ENCODE measurements at regions not wholly inside any gene's neighbourhood (a gene's known extent, or its start where the extent isn't known, plus 50 kb on each side); places are given as distances from the start of the nearest gene placed in this dataset.

- H2BK15ac ChIP-seq (replicated peaks; ENCODE audit: low read depth) = no peak overlapping the region
- H3K79me1 ChIP-seq (ENCODE audit: low read length) = no peaks in the 10 kb centered on the region
- WGBS (ENCODE audit: extremely low coverage, insufficient coverage, low lambda C conversion rate) = no CpG with 5 or more reads among the region's 23 CpGs
- no peaks in the 10 kb centered on the region for H3K27me3 ChIP-seq (ENCODE audit: insufficient read depth, low read length, poor library complexity)
- H4K8ac ChIP-seq (ENCODE audit: low read depth, low read length) = no peak overlapping the region
- no peak overlapping the region for H3K4me3 ChIP-seq (ENCODE audit: low read length)
- no peak overlapping the region for H3K18ac ChIP-seq (ENCODE audit: low read length)
- H3K4me2 ChIP-seq (ENCODE audit: low read length) = no peak overlapping the region
- no peak overlapping the region for H3K4ac ChIP-seq (ENCODE audit: low read depth, low read length)
- H2BK5ac ChIP-seq (ENCODE audit: low read length) = no peak overlapping the region
- H3K4me1 ChIP-seq (ENCODE audit: control insufficient read depth, low read depth, low read length) = peaks cover 2% of the 10 kb centered on the region
- H3K27ac ChIP-seq (ENCODE audit: low read depth, low read length) = no peak overlapping the region
- H3K79me2 ChIP-seq (ENCODE audit: control insufficient read depth, insufficient read depth, low read length) = no peaks in the 10 kb centered on the region
- H3K23ac ChIP-seq (ENCODE audit: low read length) = no peak overlapping the region
- no peak overlapping the region for H4K5ac ChIP-seq (ENCODE audit: low read length)
- no peaks in the 10 kb centered on the region for H3K36me3 ChIP-seq (ENCODE audit: control insufficient read depth, insufficient read depth, low read length)
- no peak overlapping the region for H3K9ac ChIP-seq (ENCODE audit: low read length)
- H3K56ac ChIP-seq (ENCODE audit: low read length) = peak overlapping the region; percentile 30
- no peak overlapping the region for H2AK5ac ChIP-seq (ENCODE audit: low read length)
- H2BK120ac ChIP-seq (ENCODE audit: low read depth, low read length) = no peak overlapping the region
- no peak for DNase-seq
Measured at GRCh38 chr18:47594621-47595086, 335.8 kb downstream of the SMAD2 start.

GRCh38 chr18:47593744-47594472, 336.6 kb downstream of the SMAD2 start:
- H3K4me3 ChIP-seq (ENCODE audit: low read length) = no peak overlapping the region

GRCh38 chr18:47591429-47591828, 339.0 kb downstream of the SMAD2 start:
- Histone ChIP-seq H3K4me3 (ENCODE audit: low read length) (no peak overlapping the region), H3K18ac (ENCODE audit: low read length) (no peak overlapping the region), H3K23ac (ENCODE audit: low read length) (no peak overlapping the region), H3K79me1 (ENCODE audit: low read length) (no peaks in the 10 kb centered on the region), H3K56ac (ENCODE audit: low read length) (no peak overlapping the region), H2BK15ac (replicated peaks; ENCODE audit: low read depth) (no peak overlapping the region), H3K79me2 (ENCODE audit: control insufficient read depth, insufficient read depth, low read length) (no peaks in the 10 kb centered on the region), H4K8ac (ENCODE audit: low read depth, low read length) (no peak overlapping the region), H3K4me2 (ENCODE audit: low read length) (no peak overlapping the region), H3K4me1 (ENCODE audit: control insufficient read depth, low read depth, low read length) (peaks cover 2% of the 10 kb centered on the region), H3K36me3 (ENCODE audit: control insufficient read depth, insufficient read depth, low read length) (no peaks in the 10 kb centered on the region), H4K5ac (ENCODE audit: low read length) (no peak overlapping the region), H3K4ac (ENCODE audit: low read depth, low read length) (no peak overlapping the region), H2BK5ac (ENCODE audit: low read length) (no peak overlapping the region), H3K27ac (ENCODE audit: low read depth, low read length) (no peak overlapping the region), H3K9ac (ENCODE audit: low read length) (no peak overlapping the region), H2BK120ac (ENCODE audit: low read depth, low read length) (no peak overlapping the region), H2AK5ac (ENCODE audit: low read length) (no peak overlapping the region), H3K27me3 (ENCODE audit: insufficient read depth, low read length, poor library complexity) (no peaks in the 10 kb centered on the region)
- no CpG with 5 or more reads among the region's 3 CpGs for WGBS (ENCODE audit: extremely low coverage, insufficient coverage, low lambda C conversion rate)
- no peak for DNase-seq

More at GRCh38 chr18:47593744-47594472, 336.6 kb downstream of the SMAD2 start:
- Histone ChIP-seq H2AK5ac (ENCODE audit: low read length) (no peak overlapping the region), H2BK15ac (replicated peaks; ENCODE audit: low read depth) (no peak overlapping the region), H2BK5ac (ENCODE audit: low read length) (no peak overlapping the region), H3K79me2 (ENCODE audit: control insufficient read depth, insufficient read depth, low read length) (no peaks in the 10 kb centered on the region), H3K4ac (ENCODE audit: low read depth, low read length) (no peak overlapping the region), H3K23ac (ENCODE audit: low read length) (no peak overlapping the region), H3K18ac (ENCODE audit: low read length) (no peak overlapping the region), H3K4me2 (ENCODE audit: low read length) (no peak overlapping the region), H3K36me3 (ENCODE audit: control insufficient read depth, insufficient read depth, low read length) (no peaks in the 10 kb centered on the region), H3K4me1 (ENCODE audit: control insufficient read depth, low read depth, low read length) (peaks cover 2% of the 10 kb centered on the region), H4K5ac (ENCODE audit: low read length) (no peak overlapping the region), H4K8ac (ENCODE audit: low read depth, low read length) (no peak overlapping the region), H3K27ac (ENCODE audit: low read depth, low read length) (no peak overlapping the region), H3K9ac (ENCODE audit: low read length) (no peak overlapping the region), H2BK120ac (ENCODE audit: low read depth, low read length) (no peak overlapping the region), H3K56ac (ENCODE audit: low read length) (no peak overlapping the region), H3K27me3 (ENCODE audit: insufficient read depth, low read length, poor library complexity) (no peaks in the 10 kb centered on the region), H3K79me1 (ENCODE audit: low read length) (no peaks in the 10 kb centered on the region)
- no peak for DNase-seq
- no CpG with 5 or more reads among the region's 13 CpGs for WGBS (ENCODE audit: extremely low coverage, insufficient coverage, low lambda C conversion rate)

GRCh38 chr18:47587587-47587986, 336.1 kb upstream of the SKOR2 start:
- Histone ChIP-seq H3K27me3 (ENCODE audit: insufficient read depth, low read length, poor library complexity) (no peaks in the 10 kb centered on the region), H3K18ac (ENCODE audit: low read length) (no peak overlapping the region), H2BK15ac (replicated peaks; ENCODE audit: low read depth) (no peak overlapping the region), H4K5ac (ENCODE audit: low read length) (no peak overlapping the region), H2BK5ac (ENCODE audit: low read length) (no peak overlapping the region), H3K4me2 (ENCODE audit: low read length) (no peak overlapping the region), H3K9ac (ENCODE audit: low read length) (no peak overlapping the region), H4K8ac (ENCODE audit: low read depth, low read length) (no peak overlapping the region), H3K27ac (ENCODE audit: low read depth, low read length) (no peak overlapping the region), H3K4ac (ENCODE audit: low read depth, low read length) (no peak overlapping the region), H2AK5ac (ENCODE audit: low read length) (no peak overlapping the region), H3K36me3 (ENCODE audit: control insufficient read depth, insufficient read depth, low read length) (no peaks in the 10 kb centered on the region), H3K23ac (ENCODE audit: low read length) (no peak overlapping the region), H3K79me2 (ENCODE audit: control insufficient read depth, insufficient read depth, low read length) (no peaks in the 10 kb centered on the region), H2BK120ac (ENCODE audit: low read depth, low read length) (no peak overlapping the region), H3K4me1 (ENCODE audit: control insufficient read depth, low read depth, low read length) (no peaks in the 10 kb centered on the region), H3K4me3 (ENCODE audit: low read length) (no peak overlapping the region), H3K56ac (ENCODE audit: low read length) (no peak overlapping the region), H3K79me1 (ENCODE audit: low read length) (no peaks in the 10 kb centered on the region)
- DNase-seq = no peak
- WGBS (ENCODE audit: extremely low coverage, insufficient coverage, low lambda C conversion rate) = no CpG with 5 or more reads among the region's 2 CpGs

- Histone ChIP-seq H3K27ac (ENCODE audit: low read depth, low read length) (no peak overlapping the region), H3K56ac (ENCODE audit: low read length) (no peak overlapping the region), H2BK5ac (ENCODE audit: low read length) (no peak overlapping the region), H3K4ac (ENCODE audit: low read depth, low read length) (no peak overlapping the region), H3K9ac (ENCODE audit: low read length) (no peak overlapping the region), H3K27me3 (ENCODE audit: insufficient read depth, low read length, poor library complexity) (no peaks in the 10 kb centered on the region), H3K23ac (ENCODE audit: low read length) (no peak overlapping the region), H3K18ac (ENCODE audit: low read length) (no peak overlapping the region), H2BK15ac (replicated peaks; ENCODE audit: low read depth) (no peak overlapping the region), H4K5ac (ENCODE audit: low read length) (no peak overlapping the region), H3K79me1 (ENCODE audit: low read length) (no peaks in the 10 kb centered on the region), H3K4me1 (ENCODE audit: control insufficient read depth, low read depth, low read length) (no peaks in the 10 kb centered on the region), H2BK120ac (ENCODE audit: low read depth, low read length) (no peak overlapping the region), H3K4me3 (ENCODE audit: low read length) (no peak overlapping the region), H3K79me2 (ENCODE audit: control insufficient read depth, insufficient read depth, low read length) (no peaks in the 10 kb centered on the region), H3K4me2 (ENCODE audit: low read length) (no peak overlapping the region), H3K36me3 (ENCODE audit: control insufficient read depth, insufficient read depth, low read length) (no peaks in the 10 kb centered on the region), H2AK5ac (ENCODE audit: low read length) (no peak overlapping the region), H4K8ac (ENCODE audit: low read depth, low read length) (no peak overlapping the region)
- no peak for DNase-seq
- WGBS (ENCODE audit: extremely low coverage, insufficient coverage, low lambda C conversion rate) = no CpG with 5 or more reads among the region's 2 CpGs
Measured at GRCh38 chr18:47586418-47587070, 335.1 kb upstream of the SKOR2 start.

Data from mesendoderm (in vitro differentiated cells).